T-cell (primary cell): ENCODE measurements at regions not wholly inside any gene's neighbourhood (a gene's known extent, or its start where the extent isn't known, plus 50 kb on each side); places are given as distances from the start of the nearest gene placed in this dataset.

Experiments used
- ATAC-seq, 4 experiments: fragments of 200-7000 bp in 3 of 4; fragments of 150-1000 bp in 1 of 4; cut with Tn5 transposase; replicated peaks in 1 of 4; 1 replicate in 3 of 4; 2 replicates in 1 of 4; pipeline ENCODE4 v1.10.0; 2021; ENCODE audit warnings: moderate library complexity in 3 of 4, mild to moderate bottlenecking in 2 of 4, moderate number of reproducible peaks in 1 of 4
- CTCF ChIA-PET, 2 donors: fragments of 300-600 bp; sonication (Branson Sonifier 250); formaldehyde crosslinking; loops; one replicate each; lab custom pipeline; 2022; ENCODE audit warnings: antibody characterized with exemption in 2 of 2; lab: Charles Lee
- POLR2A ChIA-PET, 2 donors: fragments of 300-600 bp; sonication (Branson Sonifier 250); formaldehyde crosslinking; loops; one replicate each; lab custom pipeline; 2022; ENCODE audit warnings: antibody characterized with exemption in 2 of 2; lab: Charles Lee
- DNase-seq, 35 experiments: peaks; one replicate each; pipeline versions ENCODE4 v3.0.0 to v3.0.0-alpha.2; 2013 to 2023
- H3K27ac ChIP-seq: one replicate; pipeline ENCODE4 v1.5.1; 2013; ENCODE audit warnings: low read length
- H3K27me3 ChIP-seq, 2 experiments: replicated peaks in 1 of 2; 1 replicate in 1 of 2; 2 replicates in 1 of 2; pipeline versions ENCODE4 v1.6.1 to v1.7.0; 2013; ENCODE audit warnings: low read length in 1 of 2, mixed read lengths in 1 of 2; ENCODE audit not compliant: control insufficient read depth in 2 of 2, insufficient read depth in 2 of 2; ENCODE audit errors: extremely low read depth in 1 of 2
- H3K36me3 ChIP-seq, 2 donors: 1 replicate in 1 of 2; 2 replicates in 1 of 2; pipeline versions ENCODE4 v1.6.1 to v1.7.0; 2013; ENCODE audit warnings: low read length in 1 of 2; ENCODE audit not compliant: control insufficient read depth in 2 of 2, insufficient read depth in 1 of 2; ENCODE audit errors: extremely low read depth in 1 of 2
- H3K4me1 ChIP-seq, 2 experiments: 1 replicate in 1 of 2; 2 replicates in 1 of 2; pipeline versions ENCODE4 v1.6.1 to v1.7.0; 2013; ENCODE audit warnings: low read length in 2 of 2, mixed read lengths in 1 of 2; ENCODE audit not compliant: insufficient read depth in 2 of 2, control insufficient read depth in 1 of 2; ENCODE audit errors: extremely low read depth in 1 of 2
- H3K4me3 ChIP-seq, 2 donors: 1 replicate in 1 of 2; 2 replicates in 1 of 2; pipeline versions ENCODE4 v1.5.1 to v1.7.0; 2013; ENCODE audit warnings: mild to moderate bottlenecking in 2 of 2, low read length in 1 of 2, moderate library complexity in 1 of 2; ENCODE audit not compliant: control insufficient read depth in 1 of 2; ENCODE audit errors: extremely low read depth in 1 of 2
- H3K9me3 ChIP-seq: 2 replicates; pipeline ENCODE4 v1.7.0; 2013
- H3K27ac Mint-ChIP-seq, 2 donors: one replicate each; pipeline ENCODE4 v1.8.0; 2020 to 2021; ENCODE audit warnings: mild to moderate bottlenecking in 2 of 2, mixed read lengths in 2 of 2
- H3K27me3 Mint-ChIP-seq, 2 donors: one replicate each; pipeline ENCODE4 v1.8.0; 2021 to 2022; ENCODE audit warnings: mixed read lengths in 2 of 2
- H3K36me3 Mint-ChIP-seq: one replicate; pipeline ENCODE4 v1.8.0; 2021; ENCODE audit warnings: mixed read lengths
- H3K4me1 Mint-ChIP-seq, 3 donors: one replicate each; pipeline ENCODE4 v1.8.0; 2020 to 2022; ENCODE audit warnings: mixed read lengths in 3 of 3, mild to moderate bottlenecking in 1 of 3
- H3K4me3 Mint-ChIP-seq, 3 donors: one replicate each; pipeline ENCODE4 v1.8.0; 2020 to 2022; ENCODE audit warnings: mild to moderate bottlenecking in 3 of 3, mixed read lengths in 3 of 3, moderate library complexity in 3 of 3
- H3K9me3 Mint-ChIP-seq, 3 donors: one replicate each; pipeline ENCODE4 v1.8.0; 2020 to 2022; ENCODE audit warnings: mixed read lengths in 3 of 3
- WGBS: methylation state at CpG from one replicate; pipeline ENCODE4 v1.1.5; 2013; ENCODE audit warnings: missing lambda C conversion rate; ENCODE audit not compliant: insufficient coverage; 5-methylcytosine and 5-hydroxymethylcytosine counted together

GRCh38 chr17:55601874-55602364, 90.7 kb upstream of the SMIM36 start:
- no peaks in the 10 kb centered on the region for H3K4me1 Mint-ChIP-seq

GRCh38 chr17:55598495-55598894, 87.2 kb upstream of the SMIM36 start:
- Histone ChIP-seq H3K36me3 (no peaks in the 10 kb centered on the region), H3K9me3 (no peaks in the 10 kb centered on the region), H3K27me3 (no peaks in the 10 kb centered on the region), H3K4me1 (no peaks in the 10 kb centered on the region), H3K4me3 (no peak overlapping the region), H3K27ac (no peak overlapping the region)
- ATAC-seq (no peak), DNase-seq (no peak)
- ChIA-PET POLR2A (no interaction called here), CTCF (no interaction called here)
- peaks cover 0 to 5% of the 10 kb centered on the region in 2 donors for H3K27me3 Mint-ChIP-seq
- WGBS: no CpG with 5 or more reads among the region's 1 CpG
- no peak overlapping the region for H3K27ac Mint-ChIP-seq
- no peaks in the 10 kb centered on the region for H3K4me1 Mint-ChIP-seq
- peaks cover 11 to 43% (median 25%) of the 10 kb centered on the region in 3 donors for H3K9me3 Mint-ChIP-seq
- H3K36me3 Mint-ChIP-seq: peaks cover 12% of the 10 kb centered on the region
- no peak overlapping the region for H3K4me3 Mint-ChIP-seq

More at GRCh38 chr17:55601874-55602364, 90.7 kb upstream of the SMIM36 start:
- no peak overlapping the region for H3K27ac ChIP-seq
- no peaks in the 10 kb centered on the region for H3K36me3 ChIP-seq
- H3K4me3 ChIP-seq: no peak overlapping the region
- Mint-ChIP-seq H3K9me3 (peaks cover 11 to 35% (median 21%) of the 10 kb centered on the region in 3 donors), H3K27ac (no peak overlapping the region), H3K36me3 (peaks cover 12% of the 10 kb centered on the region), H3K4me3 (no peak overlapping the region), H3K27me3 (peaks cover 9 to 11% of the 10 kb centered on the region in 2 donors)
- peak in 2 of 4 experiments; percentile 38 to 65 for ATAC-seq
- CTCF ChIA-PET: interaction anchor here (0.6 to 3.6 kb wide), 21 partner anchors 8 to 186 kb away, joined by 3 to 44 read pairs (median 4); no protein-coding TSS in a partner anchor
- H3K27me3 ChIP-seq: peaks cover 0 to 3% of the 10 kb centered on the region in 2 experiments
- H3K4me1 ChIP-seq: no peaks in the 10 kb centered on the region
- POLR2A ChIA-PET: no interaction called here
- no peaks in the 10 kb centered on the region for H3K9me3 ChIP-seq
- peak in 6 of 35 experiments; percentile 2 to 57 (median 8) for DNase-seq

GRCh38 chr17:55588446-55589242, 77.4 kb upstream of the SMIM36 start:
- Mint-ChIP-seq H3K4me1 (peaks cover 0 to 10% (median 7%) of the 10 kb centered on the region in 3 donors), H3K27ac (no peak overlapping the region), H3K4me3 (no peak overlapping the region), H3K9me3 (no peaks in the 10 kb centered on the region), H3K36me3 (no peaks in the 10 kb centered on the region), H3K27me3 (no peaks in the 10 kb centered on the region)
- Histone ChIP-seq H3K9me3 (no peaks in the 10 kb centered on the region), H3K4me1 (no peaks in the 10 kb centered on the region), H3K36me3 (no peaks in the 10 kb centered on the region), H3K27me3 (no peaks in the 10 kb centered on the region), H3K27ac (no peak overlapping the region), H3K4me3 (no peak overlapping the region)
- WGBS: 100% methylated on average over 1 of the region's 4 CpGs
- DNase-seq (no peak), ATAC-seq (no peak)
- ChIA-PET POLR2A (no interaction called here), CTCF (no interaction called here)

- H3K4me3 Mint-ChIP-seq: no peak overlapping the region
- POLR2A ChIA-PET: no interaction called here
- ATAC-seq: no peak
- no peak overlapping the region for H3K4me3 ChIP-seq
- no peaks in the 10 kb centered on the region for H3K27me3 Mint-ChIP-seq
- no peak overlapping the region for H3K27ac Mint-ChIP-seq
- H3K9me3 ChIP-seq: no peaks in the 10 kb centered on the region
- H3K27ac ChIP-seq: no peak overlapping the region
- H3K4me1 Mint-ChIP-seq: peaks cover 0 to 10% (median 7%) of the 10 kb centered on the region in 3 donors
- H3K36me3 Mint-ChIP-seq: no peaks in the 10 kb centered on the region
- H3K36me3 ChIP-seq: no peaks in the 10 kb centered on the region
- no peaks in the 10 kb centered on the region for H3K4me1 ChIP-seq
- no peak for DNase-seq
- CTCF ChIA-PET: interaction anchor here in 1 of 2 donors (0.7 kb wide), 1 partner anchor 14 kb away, joined by 4 read pairs; no protein-coding TSS in a partner anchor
- no peaks in the 10 kb centered on the region for H3K27me3 ChIP-seq
- H3K9me3 Mint-ChIP-seq: no peaks in the 10 kb centered on the region
- 78% methylated on average over 6 of the region's 9 CpGs for WGBS
These were observed 76.4 kb upstream of the SMIM36 start for GRCh38 chr17:55587608-55588139.

GRCh38 chr17:55585629-55586028, 74.4 kb upstream of the SMIM36 start:
- Histone ChIP-seq H3K27me3 (no peaks in the 10 kb centered on the region), H3K9me3 (no peaks in the 10 kb centered on the region), H3K4me3 (no peak overlapping the region), H3K4me1 (no peaks in the 10 kb centered on the region), H3K36me3 (no peaks in the 10 kb centered on the region), H3K27ac (no peak overlapping the region)
- peaks cover 1 to 11% (median 7%) of the 10 kb centered on the region in 3 donors for H3K4me1 Mint-ChIP-seq
- H3K27ac Mint-ChIP-seq: no peak overlapping the region
- no peaks in the 10 kb centered on the region for H3K27me3 Mint-ChIP-seq
- H3K4me3 Mint-ChIP-seq: no peak overlapping the region
- no CpG with 5 or more reads among the region's 2 CpGs for WGBS
- no peaks in the 10 kb centered on the region for H3K9me3 Mint-ChIP-seq
- CTCF ChIA-PET: interaction anchor here in 1 of 2 donors (0.5 to 1.0 kb wide), 3 partner anchors 60 to 1126 kb away, joined by 3 to 5 read pairs (median 3); no protein-coding TSS in a partner anchor
- ATAC-seq (peak in 1 of 4 experiments; percentile 38), DNase-seq (peak in 1 of 35 experiments; percentile 11)
- H3K36me3 Mint-ChIP-seq: no peaks in the 10 kb centered on the region
- POLR2A ChIA-PET: no interaction called here

- CTCF ChIA-PET: no interaction called here
- no peak overlapping the region for H3K27ac ChIP-seq
- no peak for ATAC-seq
These were observed 73.6 kb upstream of the SMIM36 start for GRCh38 chr17:55584861-55585260.

More at GRCh38 chr17:55584861-55585260, 73.6 kb upstream of the SMIM36 start:
- no CpG with 5 or more reads among the region's 1 CpG for WGBS
- no peaks in the 10 kb centered on the region for H3K27me3 ChIP-seq
- POLR2A ChIA-PET: no interaction called here
- H3K36me3 Mint-ChIP-seq: no peaks in the 10 kb centered on the region
- no peak overlapping the region for H3K27ac Mint-ChIP-seq
- H3K9me3 ChIP-seq: no peaks in the 10 kb centered on the region
- H3K9me3 Mint-ChIP-seq: no peaks in the 10 kb centered on the region
- H3K4me1 Mint-ChIP-seq: peaks cover 6 to 16% (median 7%) of the 10 kb centered on the region in 3 donors
- no peak for DNase-seq
- H3K4me3 ChIP-seq: no peak overlapping the region
- no peaks in the 10 kb centered on the region for H3K27me3 Mint-ChIP-seq
- no peak overlapping the region for H3K4me3 Mint-ChIP-seq
- no peaks in the 10 kb centered on the region for H3K4me1 ChIP-seq
- H3K36me3 ChIP-seq: no peaks in the 10 kb centered on the region
